GM19043 (cell line): ENCODE measurements at regions not wholly inside any gene's neighbourhood (a gene's known extent, or its start where the extent isn't known, plus 50 kb on each side); places are given as distances from the start of the nearest gene placed in this dataset.
"Not testable (repeated sequence)": the region's sequence is repeated elsewhere in the genome, so short reads cannot be mapped to it uniquely, and the experiment has no call there.

ENCODE experiments used
- ATAC-seq: cut with Tn5 transposase; IDR thresholded peaks from one replicate; pipeline ENCODE4 v1.9.1; 2021; ENCODE audit warnings: low read depth; ENCODE audit not compliant: unreplicated experiment

GRCh38 chr12:62192180-62192902 lies 67.9 kb upstream of the USP15 start:
- ATAC-seq: peak; percentile 95

GRCh38 chr12:62192903-62193250 lies 67.3 kb upstream of the USP15 start:
- ATAC-seq: peak; percentile 10

GRCh38 chr12:62194031-62194430 lies 66.2 kb upstream of the USP15 start:
- ATAC-seq: no peak

GRCh38 chr12:62194616-62195015 lies 65.6 kb upstream of the USP15 start:
- no peak for ATAC-seq

GRCh38 chr12:62196146-62196545 lies 64.1 kb upstream of the USP15 start:
- no peak for ATAC-seq

- not testable (repeated sequence) for ATAC-seq
These were observed 57.3 kb upstream of the USP15 start for GRCh38 chr12:62202861-62203260.

- no peak for ATAC-seq
These were observed 54.9 kb upstream of the USP15 start for GRCh38 chr12:62205346-62205745.

- ATAC-seq: no peak
These were observed 53.0 kb upstream of the USP15 start for GRCh38 chr12:62207248-62207647.
